Dedifferentiated amniotic fluid mesenchymal stem cell (primary cell): ENCODE measurements at regions not wholly inside any gene's neighbourhood (a gene's known extent, or its start where the extent isn't known, plus 50 kb on each side); places are given as distances from the start of the nearest gene placed in this dataset.

ENCODE experiments used
- DNase-seq: peaks from one replicate; pipeline ENCODE4 v3.0.0-alpha.2; 2016; ENCODE audit errors: extremely low spot score

- DNase-seq = no peak
These were observed 72.7 kb upstream of the AKAP13 start for GRCh38 chr15:85307687-85308045.

- DNase-seq = no peak
These were observed 68.8 kb upstream of the AKAP13 start for GRCh38 chr15:85311647-85312046.

GRCh38 chr15:85312486-85312885 lies 67.9 kb upstream of the AKAP13 start:
- DNase-seq = no peak

GRCh38 chr15:85312929-85313331 lies 67.5 kb upstream of the AKAP13 start:
- no peak for DNase-seq

GRCh38 chr15:85313339-85313738 lies 67.1 kb upstream of the AKAP13 start:
- DNase-seq = no peak

- no peak for DNase-seq
These were observed 66.3 kb upstream of the AKAP13 start for GRCh38 chr15:85314146-85314545.

- no peak for DNase-seq
These were observed 65.8 kb upstream of the AKAP13 start for GRCh38 chr15:85314633-85315032.

GRCh38 chr15:85316244-85316934 lies 64.0 kb upstream of the AKAP13 start:
- no peak for DNase-seq

GRCh38 chr15:85318048-85318731 lies 62.2 kb upstream of the AKAP13 start:
- peak; percentile 39 for DNase-seq

GRCh38 chr15:85318732-85319076 lies 61.7 kb upstream of the AKAP13 start:
- no peak for DNase-seq

- DNase-seq = no peak
These were observed 56.2 kb upstream of the AKAP13 start for GRCh38 chr15:85324202-85324601.

GRCh38 chr15:85325834-85326233 lies 54.6 kb upstream of the AKAP13 start:
- no peak for DNase-seq

GRCh38 chr15:85326291-85326690 lies 54.1 kb upstream of the AKAP13 start:
- no peak for DNase-seq

GRCh38 chr15:85327820-85328219 lies 52.6 kb upstream of the AKAP13 start:
- no peak for DNase-seq

- peak; percentile 51 for DNase-seq
These were observed 50.6 kb upstream of the AKAP13 start for GRCh38 chr15:85329561-85330422.
